ENCODE measurements at regions not wholly inside any gene's neighbourhood (a gene's known extent, or its start where the extent isn't known, plus 50 kb on each side); places are given as distances from the start of the nearest gene placed in this dataset.

DNA sequence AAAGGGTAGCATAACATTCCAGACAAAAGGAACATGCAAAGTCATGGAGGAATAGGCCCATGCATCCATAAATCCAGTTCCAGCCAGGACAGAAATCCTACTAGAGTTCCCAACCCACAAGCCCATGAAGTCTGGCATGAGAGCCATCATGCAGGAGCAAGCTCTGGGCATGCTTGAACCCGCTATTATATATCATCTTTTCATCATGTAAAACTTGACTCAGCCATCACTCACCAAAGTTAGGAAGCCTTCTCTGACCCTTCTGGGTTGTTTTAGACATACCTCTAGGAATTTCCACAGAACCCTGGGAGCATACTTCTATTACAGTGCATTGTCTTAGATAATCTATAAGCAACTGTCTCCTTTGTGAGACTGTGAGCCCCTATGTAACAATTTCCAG lies 293.0 kb upstream of the NPSR1 start:
- intact Hi-C loops (cut with DNase I, micrococcal nuclease): no loop called here
- ATAC-seq: no peak
- no peak for DNase-seq

DNA sequence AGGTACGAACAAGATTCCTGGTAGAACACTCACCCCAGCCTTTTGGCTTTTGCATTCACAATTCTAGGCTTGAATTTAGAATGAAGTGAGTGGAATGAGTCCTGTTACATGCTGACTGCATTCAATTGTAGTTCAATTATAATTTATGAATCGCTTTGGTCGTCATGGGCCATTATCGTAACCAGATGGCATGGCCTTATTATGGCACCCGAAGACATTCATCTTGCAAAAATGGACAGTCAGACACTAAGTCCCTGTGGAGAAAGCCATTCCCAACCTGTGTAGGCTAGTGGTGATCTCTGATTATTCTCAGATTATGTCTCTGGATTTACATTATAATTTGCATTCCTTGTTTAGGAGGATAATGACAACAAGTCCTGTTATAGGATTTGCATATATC lies 292.4 kb upstream of the NPSR1 start:
- intact Hi-C loops (cut with DNase I, micrococcal nuclease): no loop called here
- DNase-seq (no peak), ATAC-seq (no peak)

DNA sequence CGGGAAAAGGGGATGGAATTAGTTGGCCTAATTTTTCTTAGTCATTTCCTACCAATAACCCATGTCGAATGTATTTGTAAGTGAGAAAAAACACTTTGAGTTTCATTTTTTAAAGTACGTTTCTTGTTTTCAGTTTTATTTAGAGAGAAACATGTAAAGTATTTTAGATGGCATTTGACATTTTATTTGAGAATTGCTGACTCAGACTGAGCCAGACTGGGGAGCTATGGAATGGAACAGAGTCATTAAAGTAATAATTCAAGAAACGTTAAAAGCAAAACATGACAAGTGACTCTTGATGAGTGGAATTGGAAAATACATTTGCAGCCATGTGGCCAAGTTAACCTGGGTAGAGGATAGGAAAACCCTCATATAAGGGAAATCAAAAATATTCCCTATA lies 286.1 kb upstream of the NPSR1 start:
- DNase-seq (no peak), ATAC-seq (no peak)
- intact Hi-C loops (cut with DNase I, micrococcal nuclease): no loop called here

DNA sequence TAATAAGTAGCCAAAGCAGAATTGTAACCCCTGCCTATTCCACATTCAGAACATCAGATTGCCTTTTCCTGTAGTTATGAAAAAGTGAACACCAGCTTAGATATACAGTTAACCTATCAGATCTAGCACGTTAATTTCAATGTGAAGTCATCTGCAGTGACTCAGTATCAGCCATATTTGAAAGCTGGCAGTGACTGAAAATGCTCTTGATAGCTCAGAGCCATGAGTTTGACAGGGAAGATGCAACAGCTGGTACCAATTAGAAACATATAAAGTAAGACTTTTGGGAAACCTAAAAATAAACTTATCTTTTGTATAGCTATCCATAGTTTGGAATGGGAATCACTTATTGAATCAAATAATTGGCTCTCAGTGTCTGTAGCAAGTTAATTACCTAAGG lies 284.1 kb upstream of the NPSR1 start:
- intact Hi-C loops (cut with DNase I, micrococcal nuclease): no loop called here
- no peak for DNase-seq

DNA sequence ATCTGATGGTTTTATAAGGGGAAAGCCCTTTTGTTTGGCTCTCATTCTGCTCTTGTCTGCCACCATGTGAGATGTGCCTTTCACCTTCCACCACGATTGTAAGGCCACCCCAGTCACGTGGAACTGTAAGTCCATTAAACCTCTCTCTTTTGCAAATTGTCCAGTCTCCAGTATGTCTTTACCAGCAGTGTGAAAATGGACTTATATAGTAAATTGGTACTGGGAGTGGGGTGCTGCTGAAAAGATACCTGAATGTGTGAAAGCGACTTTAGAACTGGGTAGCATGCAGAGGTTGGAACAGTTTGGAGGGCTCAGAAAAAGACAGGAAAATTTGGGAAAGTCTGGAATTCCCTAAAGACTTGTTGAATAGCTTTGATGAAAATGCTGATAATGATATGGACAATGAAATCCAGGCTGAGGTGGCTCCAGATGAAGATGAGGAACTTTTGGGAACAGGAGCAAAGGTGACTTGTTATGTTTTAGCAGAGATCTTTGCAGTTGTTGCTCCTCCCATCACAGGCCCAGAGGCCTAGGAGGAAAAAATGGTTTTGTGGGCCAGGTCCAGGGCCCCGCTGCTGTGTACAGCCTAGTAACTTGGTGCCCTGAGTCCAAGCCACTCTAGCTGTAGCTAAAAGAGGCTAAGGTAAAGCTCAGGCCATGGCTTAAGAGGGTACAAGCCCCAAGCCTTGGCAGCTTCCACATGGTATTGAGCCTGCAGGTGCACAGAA lies 275.7 kb upstream of the NPSR1 start:
- ATAC-seq (no peak), DNase-seq (no peak)
- intact Hi-C loops (cut with DNase I, micrococcal nuclease): no loop called here

More for the DNA sequence above, 284.1 kb upstream of the NPSR1 start:
- no peak for ATAC-seq

DNA sequence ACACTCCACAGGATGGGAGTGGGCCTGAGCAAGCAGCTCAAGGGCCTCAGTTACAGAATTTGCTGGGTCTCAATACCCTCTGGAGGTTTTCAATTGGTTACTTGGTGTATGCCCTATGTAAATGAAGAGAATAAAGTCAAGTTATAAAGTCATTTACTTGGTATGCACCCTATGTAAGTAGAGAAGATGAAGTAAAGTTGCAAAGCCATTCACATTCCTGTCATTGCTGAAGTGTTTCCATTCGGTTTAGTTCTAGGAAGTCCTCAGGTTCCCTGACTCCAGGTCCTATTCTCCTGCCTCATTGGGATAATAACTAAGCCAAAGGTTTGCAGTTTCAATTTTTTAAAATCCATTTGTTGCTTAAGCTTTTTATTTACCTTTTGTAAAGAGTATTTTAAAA lies 272.6 kb upstream of the NPSR1 start:
- intact Hi-C loops (cut with DNase I, micrococcal nuclease): no loop called here
- DNase-seq: no peak
- ATAC-seq: no peak

DNA sequence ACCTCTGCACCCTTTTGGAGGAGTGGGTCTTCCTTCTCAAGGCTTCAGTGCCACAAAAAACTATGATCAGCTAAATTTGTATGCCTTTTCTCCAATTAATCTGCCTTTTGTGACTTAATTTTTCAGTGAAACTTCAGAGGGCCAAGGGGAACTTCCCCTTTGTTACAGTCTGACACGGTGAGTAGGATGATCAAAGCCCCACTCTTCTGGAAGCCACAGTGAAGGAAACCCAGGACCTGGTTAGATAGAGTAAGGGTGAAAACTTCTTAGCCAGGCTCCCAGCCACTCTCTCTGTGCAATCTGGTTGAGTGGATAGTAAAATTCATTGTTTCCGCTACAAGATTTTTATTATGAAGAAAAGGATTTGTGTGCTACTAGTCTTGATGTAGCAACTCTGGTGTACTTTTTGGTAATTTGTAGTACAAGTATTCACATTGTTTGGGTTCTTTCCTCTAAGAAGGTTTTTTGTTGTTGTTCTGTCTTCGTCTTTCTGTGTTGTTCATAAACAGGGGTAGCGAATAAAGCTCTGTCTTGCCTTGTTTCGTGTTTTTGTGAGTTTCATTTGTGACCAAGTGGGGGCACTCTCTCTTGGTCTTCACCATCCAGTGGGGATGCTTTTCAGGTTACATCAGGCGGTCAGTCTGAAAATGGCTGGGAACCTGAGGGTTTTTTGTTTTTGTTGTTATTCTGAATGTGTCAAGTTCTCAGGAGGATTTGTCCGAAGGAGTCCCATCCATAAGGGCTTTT lies 268.5 kb upstream of the NPSR1 start:
- no peak for ATAC-seq
- intact Hi-C loops (cut with DNase I, micrococcal nuclease): no loop called here
- no peak for DNase-seq

DNA sequence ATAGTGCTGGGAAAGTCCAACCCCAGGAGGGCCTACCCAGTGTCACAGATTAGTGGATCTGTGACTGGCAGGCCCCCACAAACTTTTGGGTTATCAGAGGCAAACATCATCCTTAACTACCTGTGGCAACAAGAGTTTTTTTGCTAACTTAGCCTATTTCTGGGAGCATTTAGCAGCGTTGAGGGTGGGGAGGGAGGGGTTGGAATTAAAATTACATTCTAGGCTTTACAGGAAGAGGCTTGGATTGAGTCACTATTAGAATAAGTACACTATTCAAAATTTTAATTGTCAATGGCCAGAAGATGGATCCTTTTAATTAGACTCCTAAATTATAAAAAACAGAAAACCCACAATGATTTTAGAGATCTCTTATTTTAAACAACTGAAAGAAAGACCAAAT lies 267.9 kb upstream of the NPSR1 start:
- ATAC-seq (no peak), DNase-seq (no peak)
- intact Hi-C loops (cut with DNase I, micrococcal nuclease): no loop called here

DNA sequence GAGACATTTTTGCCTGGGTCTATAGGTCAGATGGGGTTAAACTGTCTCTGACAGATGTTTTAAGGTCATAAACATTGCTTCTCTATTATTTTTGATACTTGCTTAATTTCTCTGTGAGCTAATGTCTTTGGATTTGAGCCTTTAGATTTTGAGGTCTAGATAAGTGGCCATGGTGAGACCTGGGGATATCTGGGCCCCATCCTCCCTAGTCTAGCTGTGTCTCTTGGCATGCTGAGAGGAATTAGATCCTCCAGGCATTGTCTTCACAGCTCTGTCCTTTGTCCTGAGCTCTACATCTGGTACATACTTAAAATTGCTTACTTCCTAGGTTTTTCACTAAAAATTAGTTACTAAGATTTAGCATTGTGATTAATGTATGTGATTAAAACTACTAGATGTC lies 265.0 kb upstream of the NPSR1 start:
- DNase-seq (no peak), ATAC-seq (no peak)
- intact Hi-C loops (cut with DNase I, micrococcal nuclease): no loop called here

DNA sequence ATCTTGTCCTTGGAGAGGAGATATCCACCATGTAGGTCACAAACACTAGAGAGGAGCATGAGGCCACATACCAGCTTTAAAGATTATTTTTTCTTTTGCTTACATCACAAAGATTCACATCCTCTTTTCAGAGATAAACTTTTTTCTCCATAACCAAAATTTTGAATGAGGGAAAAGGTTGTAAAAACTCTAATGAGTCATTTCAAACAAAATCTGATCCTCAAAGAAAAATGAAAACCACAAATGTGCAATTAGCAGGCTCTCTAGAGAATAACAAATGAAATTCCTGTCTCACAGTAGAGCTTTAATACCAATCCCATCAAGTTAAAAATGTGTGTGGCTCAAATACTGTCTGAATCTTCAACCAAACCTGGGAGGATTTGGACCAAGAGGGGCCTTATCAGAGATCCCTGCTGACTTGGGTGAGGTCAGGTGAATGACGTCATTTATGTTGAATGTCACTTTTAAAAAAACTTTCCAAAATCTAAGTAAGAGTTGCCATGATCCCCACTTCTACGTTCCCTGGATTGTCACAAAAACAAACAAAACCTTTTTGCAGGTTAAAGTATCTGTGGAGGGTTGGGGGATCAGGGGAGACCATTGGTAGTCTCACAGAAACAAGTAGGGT lies 261.5 kb upstream of the NPSR1 start:
- no peak for DNase-seq
- ATAC-seq: no peak
- intact Hi-C loops (cut with DNase I, micrococcal nuclease): no loop called here

DNA sequence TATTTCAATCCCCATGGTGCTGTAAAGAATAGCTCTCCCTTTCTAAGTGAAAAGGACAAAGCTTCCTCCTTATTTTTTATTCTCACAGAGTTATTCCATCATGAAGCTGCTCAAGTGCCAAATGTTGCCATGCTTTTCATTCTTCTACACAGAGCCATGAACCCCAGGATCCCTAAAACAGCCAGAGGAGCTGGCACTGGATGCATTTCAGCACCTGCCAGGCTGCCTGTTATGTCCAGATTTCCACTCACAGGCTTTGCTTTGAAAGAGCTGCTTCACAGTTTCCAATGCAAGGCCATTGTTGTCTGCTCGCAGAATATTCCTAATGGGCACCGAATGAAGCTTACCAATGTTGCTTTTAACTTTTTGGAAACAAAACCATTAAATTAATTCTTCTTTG lies 256.2 kb upstream of the NPSR1 start:
- ATAC-seq: no peak
- intact Hi-C loops (cut with DNase I, micrococcal nuclease): no loop called here
- no peak for DNase-seq

DNA sequence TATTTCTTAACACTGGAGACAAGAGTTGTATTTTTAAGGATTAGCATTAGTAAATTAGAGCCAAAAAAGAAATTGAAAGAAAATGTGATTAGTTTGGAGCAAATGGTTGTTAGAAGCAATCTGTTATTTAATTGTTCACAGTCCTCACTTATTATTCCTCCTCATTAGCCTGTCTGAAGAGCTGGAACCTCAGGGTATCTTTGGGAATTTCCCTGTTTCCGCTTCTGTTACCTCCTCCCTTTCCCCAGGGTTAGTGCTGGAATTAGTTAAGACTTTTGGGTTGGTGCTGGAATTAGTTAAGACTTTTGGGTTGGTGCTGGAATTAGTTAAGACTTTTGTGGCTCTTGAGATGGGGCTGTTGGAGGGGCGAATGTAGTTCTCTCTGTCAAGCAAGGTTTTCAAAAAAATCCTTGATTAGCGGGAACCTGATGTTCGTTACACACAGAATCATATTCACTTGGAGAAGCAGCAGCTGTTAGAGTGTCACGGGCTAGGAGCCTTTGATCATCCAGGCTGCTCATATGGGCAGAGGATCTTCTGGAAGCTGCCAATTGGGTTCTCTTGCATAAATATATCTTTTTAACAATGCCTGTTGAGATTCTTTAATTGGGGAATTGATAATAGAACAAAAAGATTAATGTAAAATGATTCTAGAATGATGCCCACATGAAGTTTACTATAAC lies 251.0 kb upstream of the NPSR1 start:
- DNase-seq: no peak
- ATAC-seq: no peak
- intact Hi-C loops (cut with DNase I, micrococcal nuclease): no loop called here

DNA sequence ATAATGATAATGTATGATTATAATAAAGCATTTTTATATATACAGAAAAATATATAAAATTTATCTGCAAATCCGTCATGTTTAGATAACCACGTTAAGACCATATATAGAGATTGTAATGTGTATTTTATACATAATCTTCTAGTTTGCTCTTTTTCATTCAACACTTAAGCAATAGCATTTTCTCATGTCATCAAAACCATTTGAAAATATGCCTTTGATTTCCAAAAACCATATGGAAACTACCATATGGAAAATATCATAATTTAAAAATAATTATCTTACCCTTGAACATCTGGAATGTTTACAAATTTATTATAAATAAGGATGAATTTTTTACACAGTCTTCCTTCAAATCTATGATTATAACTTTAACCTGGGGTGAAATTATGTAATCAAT lies 250.4 kb upstream of the NPSR1 start:
- no peak for ATAC-seq
- DNase-seq: no peak
- intact Hi-C loops (cut with DNase I, micrococcal nuclease): no loop called here

DNA sequence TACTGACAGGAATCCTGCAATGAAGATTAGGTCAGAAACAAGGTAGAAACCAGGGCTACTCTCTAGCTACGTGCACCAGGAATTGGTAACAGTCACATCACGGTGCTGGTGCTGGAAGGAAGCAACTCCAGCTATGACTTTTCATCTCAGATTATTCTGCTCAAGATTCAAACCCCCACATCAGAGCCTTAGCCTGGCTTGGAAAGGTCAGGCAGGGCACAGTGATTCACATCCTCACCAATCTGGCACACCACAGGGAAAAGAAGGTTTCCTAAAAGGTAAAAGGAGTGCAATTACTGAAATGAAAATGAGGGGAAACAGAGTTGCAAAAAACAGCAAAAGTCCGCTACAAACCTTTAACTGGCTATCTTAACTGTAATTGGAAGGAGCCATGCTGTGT lies 240.2 kb upstream of the NPSR1 start:
- DNase-seq (no peak), ATAC-seq (no peak)
- intact Hi-C loops (cut with DNase I, micrococcal nuclease): no loop called here

DNA sequence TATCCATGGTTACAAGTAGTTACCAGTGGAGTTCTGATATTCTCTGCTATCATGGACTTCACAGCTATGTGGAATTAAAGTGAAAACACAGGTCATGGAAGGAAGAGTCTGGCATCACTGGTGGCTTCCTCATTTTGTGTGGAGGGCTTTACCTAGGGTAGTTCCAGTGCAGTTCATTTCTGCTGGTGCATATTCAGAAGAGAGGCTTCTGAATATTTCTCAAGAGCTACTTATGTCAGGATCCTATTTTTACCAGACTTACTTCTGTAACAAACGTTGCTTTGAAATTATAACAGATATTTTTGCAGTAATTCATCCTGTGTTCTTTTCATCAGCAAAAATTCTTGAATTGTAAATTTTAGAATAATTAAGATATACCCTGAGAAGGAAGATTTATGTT lies 236.5 kb upstream of the NPSR1 start:
- intact Hi-C loops (cut with DNase I, micrococcal nuclease): no loop called here
- ATAC-seq (no peak), DNase-seq (no peak)

DNA sequence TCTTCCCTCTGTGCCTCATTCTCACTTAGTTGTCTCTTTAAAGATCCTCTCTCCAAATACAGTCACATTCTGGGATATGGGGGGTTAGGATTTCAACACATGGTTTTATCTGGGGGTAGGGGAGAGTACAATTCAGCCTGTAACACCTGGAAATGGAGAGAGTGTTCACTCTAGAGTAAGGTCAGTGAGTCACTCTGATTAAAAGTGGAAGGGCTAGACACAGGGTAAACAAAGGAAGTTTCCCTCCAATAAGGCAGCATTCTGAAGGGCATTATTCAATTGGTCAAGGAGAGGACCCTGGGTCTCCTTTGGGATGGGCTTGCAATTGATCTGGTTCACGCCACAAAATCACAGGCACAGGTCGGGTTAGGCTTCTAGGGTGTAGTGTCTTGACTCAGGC lies 232.8 kb upstream of the NPSR1 start:
- intact Hi-C loops (cut with DNase I, micrococcal nuclease): no loop called here
- no peak for DNase-seq
- no peak for ATAC-seq

DNA sequence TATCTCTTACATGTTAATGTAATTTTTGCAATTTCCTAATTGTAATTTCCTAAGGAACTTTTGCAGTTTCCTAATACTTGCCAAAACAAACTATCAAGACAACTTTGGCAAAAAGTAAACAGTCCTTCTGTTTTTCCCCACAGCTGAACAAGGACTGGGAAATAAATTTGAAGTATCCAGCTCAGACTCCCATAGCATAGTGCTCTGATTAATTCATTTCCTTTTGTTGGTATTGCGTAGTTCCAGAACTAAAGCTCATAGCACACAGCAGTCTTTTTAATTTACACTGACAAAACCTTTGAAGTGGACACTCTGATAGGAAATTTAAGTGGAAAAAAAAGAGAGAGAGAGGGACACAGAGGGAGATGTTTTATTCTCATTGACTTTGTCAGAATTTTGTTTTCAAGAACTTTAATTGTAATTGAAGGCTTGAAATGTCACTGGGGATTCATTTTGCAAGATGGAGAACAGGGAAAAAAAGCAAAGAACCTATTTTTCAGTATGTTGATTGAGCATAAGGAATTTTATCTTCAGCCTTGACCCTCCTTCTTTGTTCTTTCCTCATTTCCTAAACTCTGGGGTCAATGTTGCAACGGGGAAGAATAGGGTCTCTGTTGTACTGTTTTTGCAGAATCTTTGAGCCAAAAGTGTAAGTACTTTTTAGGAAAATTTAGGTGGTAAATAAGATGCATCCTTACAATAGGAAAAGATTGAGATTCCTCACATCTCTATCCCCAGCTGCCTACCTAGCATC lies 232.2 kb upstream of the NPSR1 start:
- intact Hi-C loops (cut with DNase I, micrococcal nuclease): no loop called here
- no peak for DNase-seq
- ATAC-seq: no peak

DNA sequence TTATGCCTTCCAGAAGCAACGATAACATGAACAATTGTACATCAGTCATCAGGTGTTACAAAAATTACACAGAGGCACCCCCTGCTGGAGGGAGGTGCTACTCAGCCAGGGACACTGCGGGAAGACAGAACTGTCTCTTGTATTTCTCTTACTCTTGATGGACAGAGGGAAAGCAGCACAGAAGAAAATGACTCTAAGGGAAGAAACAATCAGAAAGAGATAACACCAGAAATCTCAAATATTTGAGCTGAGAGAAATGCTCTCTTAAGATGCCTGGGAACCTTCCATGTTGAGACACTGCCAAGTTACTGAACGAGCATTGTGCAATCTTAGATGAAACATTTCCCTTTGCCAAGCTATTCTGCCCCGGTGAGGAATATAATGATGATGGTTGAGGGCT lies 227.6 kb upstream of the NPSR1 start:
- ATAC-seq (no peak), DNase-seq (peak in 1 of 2 donors; percentile 6)
- intact Hi-C loops (cut with DNase I, micrococcal nuclease): no loop called here

DNA sequence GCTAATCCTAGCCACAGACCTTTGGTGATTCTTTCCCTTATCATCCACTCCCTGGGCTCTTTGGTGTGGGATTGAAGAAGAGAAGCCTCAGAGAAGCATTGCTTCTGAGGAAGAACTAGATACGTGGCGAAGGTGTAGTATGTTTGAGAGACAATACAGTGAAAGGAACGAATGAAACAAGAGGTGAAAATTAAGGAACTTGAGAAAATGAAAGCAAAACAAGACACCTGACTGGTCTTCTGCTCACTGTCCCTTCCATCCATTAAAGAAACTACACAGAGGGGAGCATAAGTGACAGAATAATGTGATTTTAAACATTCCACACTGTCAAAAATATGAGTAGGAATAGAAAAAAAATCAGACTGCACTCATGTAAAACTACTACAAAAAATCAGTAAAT lies 219.6 kb upstream of the NPSR1 start:
- DNase-seq: no peak
- no peak for ATAC-seq
- intact Hi-C loops (cut with DNase I, micrococcal nuclease): no loop called here

Measured in left colon (tissue), 2 donors.